ENCODE measurements at regions not wholly inside any gene's neighbourhood (a gene's known extent, or its start where the extent isn't known, plus 50 kb on each side); places are given as distances from the start of the nearest gene placed in this dataset.

DNA sequence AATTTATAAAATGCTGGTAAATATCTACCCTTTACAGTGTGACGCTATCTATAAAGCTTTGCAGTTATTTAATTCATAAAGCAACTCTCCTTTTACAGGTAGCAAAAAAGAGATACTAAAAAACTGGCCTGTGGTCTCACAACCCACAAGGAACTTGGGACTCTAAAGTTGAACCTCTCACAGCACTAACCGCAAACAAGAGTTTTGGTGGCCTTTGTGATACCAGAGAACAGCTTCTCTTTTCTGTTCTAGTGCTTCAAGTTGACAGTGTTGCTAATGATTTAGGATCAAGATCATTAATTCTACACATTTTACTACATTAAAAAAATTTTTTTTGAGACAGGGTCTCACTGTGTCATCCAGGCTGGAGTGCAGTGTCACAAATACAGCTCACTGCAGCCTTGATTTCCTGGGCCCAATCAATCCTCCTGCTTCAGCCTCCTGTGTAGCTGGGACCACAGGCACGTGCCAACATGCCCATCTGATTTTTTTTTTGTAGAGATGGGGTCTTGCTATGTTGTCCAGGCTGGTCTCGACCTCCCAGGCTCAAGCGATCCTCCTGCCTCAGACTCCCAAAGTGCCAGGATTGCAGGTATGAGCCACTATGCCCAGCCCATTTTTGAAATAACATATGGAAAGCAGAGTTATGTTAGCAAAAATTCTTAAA, 56.0 kb upstream of the ST8SIA6 start:
- Histone ChIP-seq H3K27me3 (ENCODE audit: insufficient read depth, low read length) (no peaks in the 10 kb centered on the region), H3K9me3 (ENCODE audit: control insufficient read depth in 1 of 2, low read length in 2 of 2) (no peaks in the 10 kb centered on the region), H3K36me3 (ENCODE audit: insufficient read depth, low read length) (no peaks in the 10 kb centered on the region), H3K4me3 (ENCODE audit: low read length in 2 of 2) (no peak overlapping the region), H3K4me1 (ENCODE audit: insufficient read depth, low read length) (peaks cover 51% of the 10 kb centered on the region), H3K27ac (ENCODE audit: low read depth, low read length) (no peak overlapping the region)
- Mint-ChIP-seq H3K4me1 (peaks cover 24 to 62% (median 39%) of the 10 kb centered on the region in 4 donors), H3K9me3 (peaks cover 0 to 12% (median 3%) of the 10 kb centered on the region in 8 donors), H3K27me3 (no peaks in the 10 kb centered on the region), H3K36me3 (no peaks in the 10 kb centered on the region), H3K4me3 (peak overlapping the region in 1 of 8 donors; percentile 18), H3K27ac (no peak overlapping the region)
- intact Hi-C loops (cut with micrococcal nuclease) = no loop called here
- ChIA-PET POLR2A (ENCODE audit: partially characterized antibody) (interaction anchor here (0.8 kb wide), 1 partner anchor 17 kb away, joined by 4 read pairs; no protein-coding TSS in a partner anchor), CTCF (ENCODE audit: partially characterized antibody) (interaction anchor here (1.3 kb wide), 1 partner anchor 13 kb away, joined by 3 read pairs; no protein-coding TSS in a partner anchor)
- DNase-seq = no peak

GRCh38 chr10:17507538-17507937, 53.1 kb upstream of the ST8SIA6 start:
- Histone ChIP-seq H3K4me1 (ENCODE audit: insufficient read depth, low read length) (peaks cover 64% of the 10 kb centered on the region), H3K4me3 (ENCODE audit: low read length in 2 of 2) (no peak overlapping the region), H3K9me3 (ENCODE audit: control insufficient read depth in 1 of 2, low read length in 2 of 2) (no peaks in the 10 kb centered on the region), H3K36me3 (ENCODE audit: insufficient read depth, low read length) (no peaks in the 10 kb centered on the region), H3K27me3 (ENCODE audit: insufficient read depth, low read length) (no peaks in the 10 kb centered on the region), H3K27ac (ENCODE audit: low read depth, low read length) (no peak overlapping the region)
- intact Hi-C loops (cut with micrococcal nuclease) = no loop called here
- H3K27me3 Mint-ChIP-seq = no peaks in the 10 kb centered on the region
- POLR2A ChIA-PET (ENCODE audit: partially characterized antibody) = interaction anchor here (0.6 to 1.5 kb wide), 2 partner anchors 54 to 1152 kb away, joined by 3 read pairs; no protein-coding TSS in a partner anchor
- H3K27ac Mint-ChIP-seq = peak overlapping the region in 2 of 7 donors; percentile 25 to 38
- no peaks in the 10 kb centered on the region for H3K36me3 Mint-ChIP-seq
- DNase-seq = no peak
- CTCF ChIA-PET (ENCODE audit: partially characterized antibody) = no interaction called here
- H3K4me3 Mint-ChIP-seq = no peak overlapping the region
- peaks cover 31 to 72% (median 46%) of the 10 kb centered on the region in 4 donors for H3K4me1 Mint-ChIP-seq
- H3K9me3 Mint-ChIP-seq = peaks cover 0 to 12% (median 2%) of the 10 kb centered on the region in 8 donors

GRCh38 chr10:17506856-17507471, 52.6 kb upstream of the ST8SIA6 start:
- CTCF ChIA-PET (ENCODE audit: partially characterized antibody) = interaction anchor here (1.9 kb wide), 1 partner anchor 94 kb away, joined by 4 read pairs; no protein-coding TSS in a partner anchor
- Mint-ChIP-seq H3K4me1 (peaks cover 25 to 66% (median 43%) of the 10 kb centered on the region in 4 donors), H3K36me3 (peaks cover 0 to under 1% of the 10 kb centered on the region in 2 donors), H3K27me3 (no peaks in the 10 kb centered on the region), H3K27ac (peak overlapping the region; percentile 52 to 92 (median 81)), H3K4me3 (peak overlapping the region in 7 of 8 donors; percentile 46 to 73 (median 60)), H3K9me3 (peaks cover 0 to 12% (median 2%) of the 10 kb centered on the region in 8 donors)
- POLR2A ChIA-PET (ENCODE audit: partially characterized antibody) = interaction anchor here (1.5 kb wide), 1 partner anchor 54 kb away, joined by 3 read pairs; no protein-coding TSS in a partner anchor
- no peaks in the 10 kb centered on the region for H3K27me3 ChIP-seq (ENCODE audit: insufficient read depth, low read length)
- intact Hi-C loops (cut with micrococcal nuclease) = no loop called here
- no peaks in the 10 kb centered on the region for H3K9me3 ChIP-seq (ENCODE audit: control insufficient read depth in 1 of 2, low read length in 2 of 2)
- no peak overlapping the region for H3K27ac ChIP-seq (ENCODE audit: low read depth, low read length)
- peak overlapping the region in 1 of 2 donors; percentile 2 for H3K4me3 ChIP-seq (ENCODE audit: low read length in 2 of 2)
- no peak for DNase-seq
- H3K36me3 ChIP-seq (ENCODE audit: insufficient read depth, low read length) = no peaks in the 10 kb centered on the region
- peaks cover 62% of the 10 kb centered on the region for H3K4me1 ChIP-seq (ENCODE audit: insufficient read depth, low read length)

GRCh38 chr10:17506390-17506789, 52.0 kb upstream of the ST8SIA6 start:
- Mint-ChIP-seq H3K27me3 (no peaks in the 10 kb centered on the region), H3K4me1 (peaks cover 25 to 66% (median 41%) of the 10 kb centered on the region in 4 donors), H3K27ac (peak overlapping the region; percentile 52 to 92 (median 85)), H3K4me3 (peak overlapping the region; percentile 40 to 77 (median 60)), H3K36me3 (peaks cover 0 to 4% of the 10 kb centered on the region in 2 donors), H3K9me3 (peaks cover 0 to 12% (median 2%) of the 10 kb centered on the region in 8 donors)
- no peaks in the 10 kb centered on the region for H3K27me3 ChIP-seq (ENCODE audit: insufficient read depth, low read length)
- H3K9me3 ChIP-seq (ENCODE audit: control insufficient read depth in 1 of 2, low read length in 2 of 2) = no peaks in the 10 kb centered on the region
- H3K27ac ChIP-seq (ENCODE audit: low read depth, low read length) = no peak overlapping the region
- ChIA-PET POLR2A (ENCODE audit: partially characterized antibody) (no interaction called here), CTCF (ENCODE audit: partially characterized antibody) (interaction anchor here (0.7 to 1.9 kb wide), 3 partner anchors 73 to 101 kb away, joined by 3 to 4 read pairs (median 4); no protein-coding TSS in a partner anchor)
- no peaks in the 10 kb centered on the region for H3K36me3 ChIP-seq (ENCODE audit: insufficient read depth, low read length)
- intact Hi-C loops (cut with micrococcal nuclease) = no loop called here
- H3K4me1 ChIP-seq (ENCODE audit: insufficient read depth, low read length) = peaks cover 57% of the 10 kb centered on the region
- H3K4me3 ChIP-seq (ENCODE audit: low read length in 2 of 2) = peak overlapping the region; percentile 2 to 19
- no peak for DNase-seq

GRCh38 chr10:17504547-17505245, 50.3 kb upstream of the ST8SIA6 start:
- CTCF ChIA-PET (ENCODE audit: partially characterized antibody) = interaction anchor here (1.2 kb wide), 1 partner anchor 99 kb away, joined by 3 read pairs; no protein-coding TSS in a partner anchor
- POLR2A ChIA-PET (ENCODE audit: partially characterized antibody) = no interaction called here
- intact Hi-C loops (cut with micrococcal nuclease) = no loop called here
- H3K27me3 Mint-ChIP-seq = no peaks in the 10 kb centered on the region
- peaks cover 0 to 4% of the 10 kb centered on the region in 2 donors for H3K36me3 Mint-ChIP-seq
- H3K27ac ChIP-seq (ENCODE audit: low read depth, low read length) = no peak overlapping the region
- H3K4me3 ChIP-seq (ENCODE audit: low read length in 2 of 2) = no peak overlapping the region
- no peaks in the 10 kb centered on the region for H3K27me3 ChIP-seq (ENCODE audit: insufficient read depth, low read length)
- no peaks in the 10 kb centered on the region for H3K36me3 ChIP-seq (ENCODE audit: insufficient read depth, low read length)
- peaks cover 0 to 12% (median 2%) of the 10 kb centered on the region in 8 donors for H3K9me3 Mint-ChIP-seq
- H3K4me1 Mint-ChIP-seq = peaks cover 19 to 50% (median 32%) of the 10 kb centered on the region in 4 donors
- H3K4me1 ChIP-seq (ENCODE audit: insufficient read depth, low read length) = peaks cover 40% of the 10 kb centered on the region
- no peak for DNase-seq
- peak overlapping the region in 5 of 8 donors; percentile 2 to 66 (median 40) for H3K4me3 Mint-ChIP-seq
- no peaks in the 10 kb centered on the region for H3K9me3 ChIP-seq (ENCODE audit: control insufficient read depth in 1 of 2, low read length in 2 of 2)
- peak overlapping the region in 6 of 7 donors; percentile 4 to 92 (median 64) for H3K27ac Mint-ChIP-seq
